ENCODE measurements at regions not wholly inside any gene's neighbourhood (a gene's known extent, or its start where the extent isn't known, plus 50 kb on each side); places are given as distances from the start of the nearest gene placed in this dataset.
"Not testable (repeated sequence)": the region's sequence is repeated elsewhere in the genome, so short reads cannot be mapped to it uniquely, and the experiment has no call there.

DNA sequence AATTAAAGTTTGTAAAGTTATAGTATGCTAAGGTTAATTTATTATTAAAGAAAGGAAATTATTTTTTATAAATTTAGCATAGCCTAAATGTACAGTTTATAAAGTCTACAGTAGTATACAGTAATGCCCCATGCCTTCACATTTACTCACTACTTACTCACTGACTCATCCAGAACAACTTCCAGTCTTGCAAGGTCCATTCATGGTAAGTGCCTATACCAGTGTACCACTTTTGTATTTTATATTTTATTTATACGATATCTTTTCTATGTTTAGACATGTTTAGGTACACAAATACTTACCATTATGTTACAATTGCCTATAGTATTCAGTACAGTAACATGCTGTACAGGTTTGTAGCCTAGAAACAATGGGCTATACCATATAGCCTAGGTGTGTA lies 95.1 kb upstream of the GRIN2B start:
- H3K4me3 Mint-ChIP-seq: no peak overlapping the region
- peaks cover 3% of the 10 kb centered on the region for H3K27me3 Mint-ChIP-seq (ENCODE audit: low read depth, poor library complexity)
- TF ChIP-seq, protein P1, sequence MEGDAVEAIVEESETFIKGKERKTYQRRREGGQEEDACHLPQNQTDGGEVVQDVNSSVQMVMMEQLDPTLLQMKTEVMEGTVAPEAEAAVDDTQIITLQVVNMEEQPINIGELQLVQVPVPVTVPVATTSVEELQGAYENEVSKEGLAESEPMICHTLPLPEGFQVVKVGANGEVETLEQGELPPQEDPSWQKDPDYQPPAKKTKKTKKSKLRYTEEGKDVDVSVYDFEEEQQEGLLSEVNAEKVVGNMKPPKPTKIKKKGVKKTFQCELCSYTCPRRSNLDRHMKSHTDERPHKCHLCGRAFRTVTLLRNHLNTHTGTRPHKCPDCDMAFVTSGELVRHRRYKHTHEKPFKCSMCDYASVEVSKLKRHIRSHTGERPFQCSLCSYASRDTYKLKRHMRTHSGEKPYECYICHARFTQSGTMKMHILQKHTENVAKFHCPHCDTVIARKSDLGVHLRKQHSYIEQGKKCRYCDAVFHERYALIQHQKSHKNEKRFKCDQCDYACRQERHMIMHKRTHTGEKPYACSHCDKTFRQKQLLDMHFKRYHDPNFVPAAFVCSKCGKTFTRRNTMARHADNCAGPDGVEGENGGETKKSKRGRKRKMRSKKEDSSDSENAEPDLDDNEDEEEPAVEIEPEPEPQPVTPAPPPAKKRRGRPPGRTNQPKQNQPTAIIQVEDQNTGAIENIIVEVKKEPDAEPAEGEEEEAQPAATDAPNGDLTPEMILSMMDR (IDR thresholded peaks at IDR 0.05): no peak
- no peak for DNase-seq
- no peak overlapping the region for H3K27ac Mint-ChIP-seq
- H3K4me1 Mint-ChIP-seq: no peaks in the 10 kb centered on the region
- no peaks in the 10 kb centered on the region for H3K36me3 Mint-ChIP-seq (ENCODE audit: low read depth)
- peaks cover 15% of the 10 kb centered on the region for H3K9me3 Mint-ChIP-seq

DNA sequence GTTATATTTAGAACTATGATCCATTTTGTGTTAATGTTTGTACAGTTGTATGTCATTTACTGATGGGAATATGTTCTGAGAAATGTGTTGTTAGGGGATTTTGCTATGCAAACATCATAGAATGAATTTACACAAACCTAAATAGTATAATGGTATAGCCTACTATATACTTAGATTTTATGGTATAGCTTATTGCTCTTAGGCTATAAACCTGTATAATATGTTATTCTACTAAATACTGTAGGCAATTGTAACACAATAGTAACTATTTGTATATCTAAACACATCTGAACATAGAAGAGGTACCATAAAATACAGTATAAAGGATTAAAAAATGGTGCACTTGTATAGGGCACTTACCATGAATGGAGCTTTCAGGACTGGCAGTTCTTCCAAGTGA lies 105.4 kb upstream of the GRIN2B start:
- DNase-seq: no peak
- Mint-ChIP-seq H3K9me3 (peaks cover 21% of the 10 kb centered on the region), H3K4me1 (no peaks in the 10 kb centered on the region), H3K27me3 (ENCODE audit: low read depth, poor library complexity) (no peaks in the 10 kb centered on the region), H3K36me3 (ENCODE audit: low read depth) (no peaks in the 10 kb centered on the region), H3K27ac (no peak overlapping the region), H3K4me3 (no peak overlapping the region)
- TF ChIP-seq, protein P1 (IDR thresholded peaks at IDR 0.05): no peak

DNA sequence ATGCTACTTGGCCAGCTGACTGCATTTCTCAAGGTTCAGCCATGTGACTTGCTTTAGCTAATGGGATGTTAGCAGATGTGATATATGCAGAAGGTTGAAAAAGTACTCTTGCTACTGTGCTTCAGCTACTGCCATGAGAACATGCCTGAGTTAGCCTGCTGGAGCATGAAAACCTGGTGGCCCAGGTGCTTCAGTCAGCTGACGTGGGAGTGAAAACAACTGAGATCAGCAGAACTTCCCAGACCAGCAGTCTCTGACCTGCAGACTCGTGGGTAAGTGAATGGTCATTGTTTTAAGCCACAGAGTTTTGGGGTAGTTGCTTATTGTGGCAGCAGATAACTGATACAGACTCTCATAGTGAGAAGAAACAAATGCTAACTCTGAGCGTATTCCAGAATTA lies 118.6 kb upstream of the GRIN2B start:
- Mint-ChIP-seq H3K36me3 (ENCODE audit: low read depth) (no peaks in the 10 kb centered on the region), H3K27ac (no peak overlapping the region), H3K4me3 (no peak overlapping the region), H3K4me1 (no peaks in the 10 kb centered on the region), H3K27me3 (ENCODE audit: low read depth, poor library complexity) (no peaks in the 10 kb centered on the region), H3K9me3 (peaks cover 40% of the 10 kb centered on the region)
- DNase-seq: no peak
- TF ChIP-seq, protein P1 (IDR thresholded peaks at IDR 0.05): no peak

DNA sequence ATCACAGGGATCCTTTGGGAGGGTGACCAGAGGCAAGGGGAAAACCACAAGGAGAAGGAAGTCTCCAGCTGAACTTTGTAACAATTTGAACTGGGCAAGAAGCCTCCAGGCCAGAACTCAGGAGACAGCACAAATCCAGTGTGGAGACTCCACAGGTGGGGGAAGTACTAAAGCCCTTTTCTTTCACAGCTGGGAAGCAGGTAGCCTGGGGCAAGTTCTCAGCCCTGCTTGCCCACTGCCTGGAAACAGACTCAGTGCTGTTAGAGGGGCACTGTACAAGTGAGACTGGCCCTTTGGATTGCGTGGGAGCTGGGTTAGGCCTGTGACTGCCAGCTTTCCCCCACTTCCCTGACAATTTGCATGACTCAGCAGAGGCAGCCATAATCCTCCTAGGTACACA lies 120.2 kb upstream of the GRIN2B start:
- not testable (repeated sequence) for H3K27me3 Mint-ChIP-seq (ENCODE audit: low read depth, poor library complexity); H3K4me3 Mint-ChIP-seq; H3K27ac Mint-ChIP-seq; H3K4me1 Mint-ChIP-seq; H3K36me3 Mint-ChIP-seq (ENCODE audit: low read depth); DNase-seq
- H3K9me3 Mint-ChIP-seq: peaks cover 40% of the 10 kb centered on the region

DNA sequence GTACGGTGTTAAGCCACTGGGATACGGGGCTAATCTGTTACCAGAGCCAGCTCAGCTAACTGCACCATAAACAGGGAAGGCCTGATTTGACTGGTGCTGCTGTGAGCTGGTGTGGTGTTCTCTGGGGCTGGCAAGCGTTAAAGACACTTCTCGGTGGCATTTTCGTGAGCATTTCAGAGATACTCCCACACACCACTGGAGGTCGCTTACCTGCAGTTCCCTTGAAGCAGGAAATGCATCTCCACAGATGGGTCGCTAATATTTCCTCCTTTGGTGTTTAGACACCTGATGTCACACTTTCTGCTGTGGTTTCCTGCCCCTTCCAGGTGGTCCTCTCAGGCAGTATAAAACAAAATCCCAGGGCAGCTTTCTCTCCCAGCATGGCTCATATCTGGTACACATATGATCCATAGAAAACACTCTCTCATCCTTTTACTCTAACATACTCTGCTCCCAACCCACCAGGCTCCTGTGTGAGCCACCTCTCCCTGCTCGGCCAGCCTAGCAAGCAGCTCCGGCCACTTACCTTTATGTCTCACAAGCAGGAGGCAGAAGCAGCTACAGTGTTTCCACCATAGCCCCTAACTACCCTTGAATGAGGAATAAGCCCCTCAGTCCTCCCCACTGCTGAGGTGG lies 129.9 kb upstream of the GRIN2B start:
- no peak overlapping the region for H3K4me3 Mint-ChIP-seq
- no peak overlapping the region for H3K27ac Mint-ChIP-seq
- no peaks in the 10 kb centered on the region for H3K4me1 Mint-ChIP-seq
- H3K36me3 Mint-ChIP-seq (ENCODE audit: low read depth): no peaks in the 10 kb centered on the region
- peak; percentile 4 for DNase-seq
- TF ChIP-seq, protein P1 (IDR thresholded peaks at IDR 0.05): no peak
- H3K27me3 Mint-ChIP-seq (ENCODE audit: low read depth, poor library complexity): peaks cover 2% of the 10 kb centered on the region
- no peaks in the 10 kb centered on the region for H3K9me3 Mint-ChIP-seq

DNA sequence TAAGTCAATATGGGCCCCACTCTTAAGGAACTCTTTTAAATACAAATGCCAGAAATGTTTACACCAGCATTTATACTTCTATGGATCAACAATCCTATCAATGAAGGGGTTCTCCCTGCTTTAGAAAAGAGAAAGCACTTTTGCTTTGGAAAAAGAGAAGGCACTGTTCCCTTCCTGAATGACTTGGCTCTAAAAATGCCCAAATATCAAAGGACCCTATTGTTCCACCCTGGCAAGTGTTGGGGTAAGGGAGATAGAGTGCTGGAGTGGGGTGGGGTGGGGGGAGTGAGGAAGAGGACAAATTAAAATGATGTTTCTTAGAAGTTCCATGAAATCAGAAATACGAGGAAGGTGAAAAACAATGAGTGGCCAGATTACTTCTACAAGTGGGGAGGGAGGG lies 131.6 kb upstream of the GRIN2B start:
- H3K4me1 Mint-ChIP-seq: no peaks in the 10 kb centered on the region
- peaks cover 2% of the 10 kb centered on the region for H3K27me3 Mint-ChIP-seq (ENCODE audit: low read depth, poor library complexity)
- no peaks in the 10 kb centered on the region for H3K36me3 Mint-ChIP-seq (ENCODE audit: low read depth)
- no peak for DNase-seq
- no peak overlapping the region for H3K4me3 Mint-ChIP-seq
- no peak overlapping the region for H3K27ac Mint-ChIP-seq
- TF ChIP-seq, protein P1 (IDR thresholded peaks at IDR 0.05): no peak
- peaks cover 13% of the 10 kb centered on the region for H3K9me3 Mint-ChIP-seq
